ENCODE measurements at regions not wholly inside any gene's neighbourhood (a gene's known extent, or its start where the extent isn't known, plus 50 kb on each side); places are given as distances from the start of the nearest gene placed in this dataset.

DNA sequence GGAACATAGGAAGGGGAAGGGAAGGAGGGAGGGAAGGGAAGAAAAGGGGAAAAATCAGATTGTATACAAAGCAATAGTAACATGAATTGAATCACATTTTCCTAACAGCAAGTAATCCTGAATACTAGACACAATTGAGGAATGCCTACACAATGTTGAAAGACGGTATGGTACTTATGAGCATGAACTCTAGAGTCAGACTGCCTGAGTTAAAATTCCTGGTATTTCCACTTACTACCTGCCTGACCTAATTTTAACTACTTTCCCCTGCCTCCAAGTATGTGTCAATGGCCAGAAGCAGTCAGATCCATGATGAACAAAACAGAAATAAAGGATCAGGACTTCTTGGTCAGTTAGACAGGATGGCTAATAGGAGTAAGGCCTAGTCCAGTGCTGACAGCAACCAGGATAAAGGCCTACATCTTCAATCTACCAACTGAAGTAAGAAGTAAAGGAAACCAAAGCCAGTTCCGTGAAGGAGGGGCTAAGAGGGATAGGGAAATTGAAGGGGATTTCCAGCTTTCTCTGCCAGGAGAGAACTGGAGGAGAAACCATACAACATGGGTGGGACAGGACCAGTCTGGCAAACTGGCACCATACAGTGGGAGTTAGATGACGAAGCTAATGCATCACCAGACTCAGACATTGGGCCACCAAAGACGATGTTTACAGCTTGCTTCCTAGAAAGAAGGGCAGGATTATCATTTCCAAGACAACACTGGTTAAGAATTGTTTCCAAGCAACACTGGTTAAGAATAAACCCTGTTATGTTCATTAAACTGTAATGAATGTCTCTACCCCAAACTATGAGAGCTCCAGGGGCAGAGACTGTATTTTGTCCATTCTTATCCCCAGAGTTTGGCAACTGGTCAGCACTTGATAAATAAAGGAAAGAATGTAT is 151.6 kb upstream of the UBE2E2 start:
- H3K9me2 ChIP-seq (replicated peaks; ENCODE audit: insufficient read depth, low read length): no peaks in the 10 kb centered on the region
- H3F3A ChIP-seq (ENCODE audit: insufficient read depth): no peaks in the 10 kb centered on the region
- H3K4me3 ChIP-seq (ENCODE audit: insufficient read depth, low read length, poor library complexity, severe bottlenecking): no peak overlapping the region
- no peaks in the 10 kb centered on the region for H3K9me3 ChIP-seq (ENCODE audit: insufficient read depth, low read length)
- no peak overlapping the region for H3K27ac ChIP-seq (ENCODE audit: low read depth, low read length)
- TF ChIP-seq, protein P1, sequence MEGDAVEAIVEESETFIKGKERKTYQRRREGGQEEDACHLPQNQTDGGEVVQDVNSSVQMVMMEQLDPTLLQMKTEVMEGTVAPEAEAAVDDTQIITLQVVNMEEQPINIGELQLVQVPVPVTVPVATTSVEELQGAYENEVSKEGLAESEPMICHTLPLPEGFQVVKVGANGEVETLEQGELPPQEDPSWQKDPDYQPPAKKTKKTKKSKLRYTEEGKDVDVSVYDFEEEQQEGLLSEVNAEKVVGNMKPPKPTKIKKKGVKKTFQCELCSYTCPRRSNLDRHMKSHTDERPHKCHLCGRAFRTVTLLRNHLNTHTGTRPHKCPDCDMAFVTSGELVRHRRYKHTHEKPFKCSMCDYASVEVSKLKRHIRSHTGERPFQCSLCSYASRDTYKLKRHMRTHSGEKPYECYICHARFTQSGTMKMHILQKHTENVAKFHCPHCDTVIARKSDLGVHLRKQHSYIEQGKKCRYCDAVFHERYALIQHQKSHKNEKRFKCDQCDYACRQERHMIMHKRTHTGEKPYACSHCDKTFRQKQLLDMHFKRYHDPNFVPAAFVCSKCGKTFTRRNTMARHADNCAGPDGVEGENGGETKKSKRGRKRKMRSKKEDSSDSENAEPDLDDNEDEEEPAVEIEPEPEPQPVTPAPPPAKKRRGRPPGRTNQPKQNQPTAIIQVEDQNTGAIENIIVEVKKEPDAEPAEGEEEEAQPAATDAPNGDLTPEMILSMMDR (IDR thresholded peaks at IDR 0.05; ENCODE audit: insufficient read depth, low read length, poor library complexity, severe bottlenecking): no peak
- no peak for TF ChIP-seq EZH2phosphoT487 (conservative IDR thresholded peaks at IDR 0.05; ENCODE audit: low read length)
- no peak overlapping the region for H3K9ac ChIP-seq (ENCODE audit: low read length)
- no peak overlapping the region for H2AFZ ChIP-seq (ENCODE audit: low read depth, low read length, severe bottlenecking)
- H3K27me3 ChIP-seq (ENCODE audit: low read length): no peaks in the 10 kb centered on the region
- H3K36me3 ChIP-seq (ENCODE audit: low read length): no peaks in the 10 kb centered on the region
- no peak overlapping the region for H3K4me2 ChIP-seq (ENCODE audit: low read depth, low read length, poor library complexity, severe bottlenecking)
- H3K79me2 ChIP-seq (ENCODE audit: insufficient read depth, low read length): no peaks in the 10 kb centered on the region
- no peaks in the 10 kb centered on the region for H4K20me1 ChIP-seq (ENCODE audit: low read depth, low read length)

DNA sequence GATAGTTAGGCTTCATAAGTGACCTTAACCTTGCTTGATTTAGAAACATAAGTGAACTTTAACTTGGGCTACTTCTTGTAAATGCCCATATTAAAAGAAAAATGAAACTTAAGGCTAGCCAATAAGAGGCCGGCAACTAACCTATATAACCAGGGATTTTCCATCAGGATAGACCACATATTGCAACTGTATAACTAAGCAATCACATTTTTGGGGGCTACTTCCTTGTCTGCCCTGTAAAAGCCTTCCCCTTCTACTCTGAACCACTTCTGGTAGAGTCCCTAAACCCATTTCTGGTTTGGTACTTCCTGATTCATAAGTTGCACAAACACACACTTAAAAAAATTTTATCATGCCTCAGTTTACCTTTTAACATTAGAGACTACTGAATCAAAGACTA is 150.9 kb upstream of the UBE2E2 start:
- no peak overlapping the region for H3K27ac ChIP-seq (ENCODE audit: low read depth, low read length)
- H3F3A ChIP-seq (ENCODE audit: insufficient read depth): no peaks in the 10 kb centered on the region
- no peak for TF ChIP-seq EZH2phosphoT487 (conservative IDR thresholded peaks at IDR 0.05; ENCODE audit: low read length)
- TF ChIP-seq, protein P1 (IDR thresholded peaks at IDR 0.05; ENCODE audit: insufficient read depth, low read length, poor library complexity, severe bottlenecking): no peak
- H3K79me2 ChIP-seq (ENCODE audit: insufficient read depth, low read length): no peaks in the 10 kb centered on the region
- no peak overlapping the region for H3K9ac ChIP-seq (ENCODE audit: low read length)
- no peaks in the 10 kb centered on the region for H3K9me3 ChIP-seq (ENCODE audit: insufficient read depth, low read length)
- H3K36me3 ChIP-seq (ENCODE audit: low read length): no peaks in the 10 kb centered on the region
- H3K9me2 ChIP-seq (replicated peaks; ENCODE audit: insufficient read depth, low read length): no peaks in the 10 kb centered on the region
- H3K27me3 ChIP-seq (ENCODE audit: low read length): no peaks in the 10 kb centered on the region
- no peaks in the 10 kb centered on the region for H4K20me1 ChIP-seq (ENCODE audit: low read depth, low read length)
- no peak overlapping the region for H3K4me3 ChIP-seq (ENCODE audit: insufficient read depth, low read length, poor library complexity, severe bottlenecking)
- no peak overlapping the region for H3K4me2 ChIP-seq (ENCODE audit: low read depth, low read length, poor library complexity, severe bottlenecking)
- no peak overlapping the region for H2AFZ ChIP-seq (ENCODE audit: low read depth, low read length, severe bottlenecking)

GRCh38 chr3:23052620-23053019 is 150.5 kb upstream of the UBE2E2 start:
- Histone ChIP-seq H3F3A (ENCODE audit: insufficient read depth) (no peaks in the 10 kb centered on the region), H3K4me3 (ENCODE audit: insufficient read depth, low read length, poor library complexity, severe bottlenecking) (no peak overlapping the region), H3K9me2 (replicated peaks; ENCODE audit: insufficient read depth, low read length) (no peaks in the 10 kb centered on the region), H2AFZ (ENCODE audit: low read depth, low read length, severe bottlenecking) (no peak overlapping the region), H3K36me3 (ENCODE audit: low read length) (no peaks in the 10 kb centered on the region), H3K27me3 (ENCODE audit: low read length) (no peaks in the 10 kb centered on the region), H3K27ac (ENCODE audit: low read depth, low read length) (no peak overlapping the region), H3K4me2 (ENCODE audit: low read depth, low read length, poor library complexity, severe bottlenecking) (no peak overlapping the region), H3K9me3 (ENCODE audit: insufficient read depth, low read length) (no peaks in the 10 kb centered on the region), H4K20me1 (ENCODE audit: low read depth, low read length) (no peaks in the 10 kb centered on the region), H3K79me2 (ENCODE audit: insufficient read depth, low read length) (no peaks in the 10 kb centered on the region), H3K9ac (ENCODE audit: low read length) (no peak overlapping the region)
- TF ChIP-seq, protein P1 (IDR thresholded peaks at IDR 0.05; ENCODE audit: insufficient read depth, low read length, poor library complexity, severe bottlenecking): no peak
- no peak for TF ChIP-seq EZH2phosphoT487 (conservative IDR thresholded peaks at IDR 0.05; ENCODE audit: low read length)
